LNCAP (cell line): ENCODE measurements at regions not wholly inside any gene's neighbourhood (a gene's known extent, or its start where the extent isn't known, plus 50 kb on each side); places are given as distances from the start of the nearest gene placed in this dataset.

ENCODE experiments used
- TF ChIP-seq, protein P1 (sequence below): fragments of 450-650 bp; IDR thresholded peaks from 2 replicates; pipeline ENCODE4 v1.5.1; 2017; ENCODE audit warnings: mild to moderate bottlenecking

DNA sequence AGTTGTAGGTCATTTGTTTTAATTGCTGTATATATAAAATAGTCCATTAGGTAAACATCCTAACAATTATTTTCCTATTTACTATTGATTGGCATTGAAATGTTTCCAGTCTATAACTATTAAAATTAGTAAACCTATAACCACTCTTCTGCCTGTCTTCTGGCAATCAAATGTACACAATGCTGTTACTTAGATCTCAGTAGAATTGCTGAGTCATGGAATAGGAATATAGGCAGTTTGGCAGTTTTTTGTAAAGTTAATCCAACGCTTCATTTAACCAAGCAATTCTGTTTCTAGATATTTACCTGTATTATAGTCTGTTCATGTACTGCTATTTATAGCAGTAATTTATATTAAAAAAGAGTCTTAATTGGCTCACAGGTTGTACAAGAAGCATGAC is 518.1 kb downstream of the DCDC2C start:
- TF ChIP-seq, protein P1, sequence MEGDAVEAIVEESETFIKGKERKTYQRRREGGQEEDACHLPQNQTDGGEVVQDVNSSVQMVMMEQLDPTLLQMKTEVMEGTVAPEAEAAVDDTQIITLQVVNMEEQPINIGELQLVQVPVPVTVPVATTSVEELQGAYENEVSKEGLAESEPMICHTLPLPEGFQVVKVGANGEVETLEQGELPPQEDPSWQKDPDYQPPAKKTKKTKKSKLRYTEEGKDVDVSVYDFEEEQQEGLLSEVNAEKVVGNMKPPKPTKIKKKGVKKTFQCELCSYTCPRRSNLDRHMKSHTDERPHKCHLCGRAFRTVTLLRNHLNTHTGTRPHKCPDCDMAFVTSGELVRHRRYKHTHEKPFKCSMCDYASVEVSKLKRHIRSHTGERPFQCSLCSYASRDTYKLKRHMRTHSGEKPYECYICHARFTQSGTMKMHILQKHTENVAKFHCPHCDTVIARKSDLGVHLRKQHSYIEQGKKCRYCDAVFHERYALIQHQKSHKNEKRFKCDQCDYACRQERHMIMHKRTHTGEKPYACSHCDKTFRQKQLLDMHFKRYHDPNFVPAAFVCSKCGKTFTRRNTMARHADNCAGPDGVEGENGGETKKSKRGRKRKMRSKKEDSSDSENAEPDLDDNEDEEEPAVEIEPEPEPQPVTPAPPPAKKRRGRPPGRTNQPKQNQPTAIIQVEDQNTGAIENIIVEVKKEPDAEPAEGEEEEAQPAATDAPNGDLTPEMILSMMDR = no peak

DNA sequence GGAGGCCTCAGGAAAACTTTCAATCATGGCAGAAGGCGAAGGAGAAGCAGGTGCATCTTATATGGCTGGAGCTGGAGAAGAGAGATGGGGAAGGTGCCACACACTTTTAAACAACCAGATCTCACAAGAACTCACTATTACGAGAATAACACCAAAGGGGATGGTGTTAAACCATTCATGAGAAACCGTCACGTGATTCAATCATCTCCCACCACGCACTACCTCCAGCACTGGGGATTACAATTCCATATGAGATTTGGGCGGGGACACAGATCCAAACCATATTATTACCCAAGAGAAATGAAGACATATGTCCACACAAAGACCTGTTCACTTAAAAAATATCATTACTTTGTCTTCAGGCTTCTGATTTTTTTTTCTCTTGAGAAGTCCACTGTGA is 518.5 kb downstream of the DCDC2C start:
- TF ChIP-seq, protein P1 = no peak

DNA sequence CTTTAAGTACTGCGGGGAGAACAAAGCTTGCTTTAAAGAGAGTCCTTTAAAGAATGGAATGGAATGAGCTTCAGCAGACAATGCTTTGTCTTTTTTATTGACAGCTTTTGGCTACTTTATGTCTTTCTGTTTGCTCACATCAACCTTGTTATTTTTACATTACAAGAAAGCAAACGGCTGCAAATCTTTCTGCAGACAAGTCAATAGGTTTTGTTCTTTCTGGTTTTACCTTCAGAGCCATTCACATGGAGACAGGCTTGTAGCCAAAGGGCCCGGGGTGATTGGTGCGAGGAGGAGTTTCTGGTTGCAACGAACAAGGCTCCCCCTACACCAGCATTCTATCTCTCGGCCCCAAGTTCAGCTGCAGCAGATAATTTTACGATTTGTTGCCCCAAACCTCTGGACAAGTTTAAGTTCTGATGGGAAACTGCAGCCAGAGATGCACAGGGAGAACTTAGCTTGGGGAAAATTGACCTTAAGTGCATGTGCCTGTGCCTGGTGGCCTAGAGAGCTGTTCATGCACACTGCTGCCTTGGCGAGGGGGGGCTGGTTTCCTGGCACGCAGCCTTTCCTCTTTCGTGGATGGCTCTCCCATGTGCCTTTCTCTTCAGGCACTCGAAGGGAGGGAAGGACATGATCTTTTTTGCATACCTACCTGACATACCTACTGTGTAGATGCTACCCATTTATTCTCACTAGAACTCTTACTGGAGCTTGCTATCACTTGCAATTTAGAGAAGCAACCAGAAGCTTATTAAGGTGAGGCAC is 543.2 kb downstream of the DCDC2C start:
- TF ChIP-seq, protein P1 = no peak

DNA sequence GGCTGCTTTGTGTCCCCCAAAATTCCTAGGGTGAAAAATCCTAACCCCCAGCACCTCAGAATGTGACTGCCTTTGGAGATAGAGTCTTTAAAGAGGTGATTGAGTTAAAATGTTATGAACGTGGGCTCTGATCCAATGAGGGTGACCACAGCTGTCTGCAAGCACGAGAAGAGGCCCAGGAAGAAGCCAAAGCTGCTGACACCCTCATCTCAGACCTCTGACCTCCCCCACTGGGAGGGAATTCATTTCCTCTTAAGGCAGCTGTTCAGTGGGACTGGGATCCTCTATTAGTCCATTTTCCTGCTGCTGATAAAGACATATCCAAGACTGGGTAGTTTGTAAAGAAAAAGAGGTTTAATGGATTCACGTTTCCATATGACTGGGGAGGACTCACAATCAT is 544.4 kb downstream of the DCDC2C start:
- TF ChIP-seq, protein P1 = no peak

DNA sequence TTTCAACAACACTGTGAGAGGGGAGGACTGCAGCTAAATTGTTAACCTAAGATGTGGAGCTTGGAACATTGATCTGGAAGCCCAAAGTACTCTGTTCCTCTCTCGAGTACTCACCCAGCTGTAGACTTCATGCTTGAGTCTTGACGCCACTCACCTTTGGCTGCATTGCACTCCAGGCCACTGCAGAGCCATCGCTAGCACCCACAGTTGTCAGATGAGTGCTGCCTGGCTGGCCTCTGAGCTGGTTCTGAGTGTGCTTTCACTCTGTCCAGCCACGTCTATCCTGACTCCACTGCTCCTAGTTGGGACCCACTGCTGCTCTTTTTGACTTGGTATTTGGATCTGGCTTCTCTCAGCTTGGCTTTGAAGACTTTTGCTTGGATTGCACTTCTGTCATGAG is 552.1 kb downstream of the DCDC2C start:
- TF ChIP-seq, protein P1 = no peak

DNA sequence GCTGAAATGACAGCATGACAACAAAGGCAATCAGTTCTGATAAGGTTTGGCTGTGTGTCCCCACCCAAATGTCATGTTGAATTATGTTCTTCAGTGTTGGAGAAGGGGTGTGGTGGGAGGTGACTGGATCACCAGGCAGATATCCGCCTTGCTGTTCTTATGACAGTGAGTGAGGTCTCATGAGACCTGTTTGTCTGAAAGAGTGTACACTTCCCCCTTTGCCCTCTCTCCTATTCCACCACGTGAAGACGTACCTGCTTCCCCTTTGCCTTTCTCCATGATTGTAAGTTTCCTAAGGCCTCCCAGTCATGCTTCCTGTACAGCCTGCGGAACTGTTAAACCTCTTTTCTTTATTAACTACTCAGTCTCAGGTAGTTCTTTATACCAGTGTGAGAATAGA is 553.0 kb downstream of the DCDC2C start:
- TF ChIP-seq, protein P1 = no peak

DNA sequence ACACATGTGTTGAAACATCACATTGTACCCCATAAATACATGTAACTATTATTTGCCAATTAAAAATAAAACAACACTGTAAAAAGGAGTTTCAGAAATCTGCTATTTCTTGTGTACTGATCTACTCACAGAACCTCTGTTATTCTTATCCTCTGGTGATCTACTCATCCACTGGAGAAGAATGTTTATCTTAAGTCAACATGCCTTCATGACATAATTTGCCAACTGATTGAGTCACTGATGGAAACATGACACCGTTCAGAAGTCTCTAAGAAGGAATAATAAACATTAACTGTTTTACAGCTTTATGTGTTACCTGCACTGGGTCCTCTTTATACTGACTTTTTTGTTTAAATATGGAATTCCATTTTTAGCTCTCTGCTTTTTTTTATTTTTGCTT is 555.2 kb downstream of the DCDC2C start:
- TF ChIP-seq, protein P1 = no peak

DNA sequence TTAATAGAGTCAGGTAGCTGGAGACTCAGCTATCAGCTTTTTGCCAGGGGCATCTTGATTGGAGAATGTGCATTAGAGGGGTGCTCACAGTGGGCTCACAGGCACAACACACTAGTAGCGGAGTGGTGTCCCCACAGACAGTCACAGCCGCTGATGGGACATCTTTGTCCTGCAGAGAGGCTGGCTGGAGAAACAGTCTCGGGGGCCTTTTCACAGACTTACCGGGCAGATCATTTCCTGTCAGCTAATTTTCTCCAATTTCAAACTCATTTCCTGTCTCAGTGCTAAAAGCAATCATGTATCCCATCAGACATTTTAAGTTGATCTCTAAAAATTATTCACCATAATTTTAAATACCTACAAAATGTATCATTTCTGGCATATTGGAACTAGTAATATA is 562.6 kb downstream of the DCDC2C start:
- TF ChIP-seq, protein P1 = no peak
